HCT116 (cell line): ENCODE measurements at regions not wholly inside any gene's neighbourhood (a gene's known extent, or its start where the extent isn't known, plus 50 kb on each side); places are given as distances from the start of the nearest gene placed in this dataset.

Source experiments
- ATAC-seq: fragments of 200-7000 bp; cut with Tn5 transposase; 2 replicates; pipeline ENCODE4 v1.9.1; 2020; ENCODE audit warnings: mild to moderate bottlenecking, moderate library complexity
- BruUV-seq: library from RNA; stranded (reverse); fragments of 400-500 nt; replicated peaks from 2 replicates; lab custom pipeline; 2021; lab: Mats Ljungman, UMichigan
- CTCF ChIA-PET: fragments of 300-600 bp; sonication (Branson Sonifier 250); formaldehyde crosslinking; loops from one replicate; lab custom pipeline; 2021; ENCODE audit warnings: antibody characterized with exemption; lab: Charles Lee
- POLR2A ChIA-PET: fragments of 300-600, 350-600 bp; sonication (Branson Sonifier 250); formaldehyde crosslinking; loops from one replicate; lab custom pipeline; 2021; ENCODE audit warnings: antibody characterized with exemption; lab: Charles Lee
- RAD21 ChIA-PET, 2 experiments: fragments of 300-600 bp; sonication (Branson Sonifier 250); formaldehyde crosslinking; loops; one replicate each; lab custom pipeline; 2023; ENCODE audit warnings: low total read pairs in 2 of 2; ENCODE audit not compliant: uncharacterized antibody in 2 of 2, unreplicated experiment in 2 of 2, low non-redundant PET in 1 of 2; lab: Charles Lee
- DNase-seq: peaks from one replicate; pipeline ENCODE4 v3.0.0-alpha.2; 2010; ENCODE audit warnings: low read depth, low spot score
- H2AFZ ChIP-seq: fragments of 200-600 bp; shearing (Covaris generic), sonication (generic); 2 replicates; pipeline ENCODE4 v1.6.1; 2017; ENCODE audit warnings: low read depth, mixed run types, mixed read lengths, antibody characterized with exemption, low read length; ENCODE audit not compliant: poor library complexity, severe bottlenecking
- H3K27ac ChIP-seq: 2 replicates; pipeline ENCODE4 v1.5.1; 2012; ENCODE audit warnings: low read depth, low read length
- H3K27me3 ChIP-seq: fragments of 200-600 bp; sonication (generic); 2 replicates; pipeline ENCODE4 v1.6.1; 2016; ENCODE audit warnings: mixed run types, low read length, mixed read lengths; ENCODE audit not compliant: insufficient read depth
- H3K36me3 ChIP-seq, 2 experiments: fragments of 200-500 bp in 1 of 2; fragments of 200-600 bp in 1 of 2; sonication (Bioruptor generic) in 1 of 2; sonication (generic) in 1 of 2; 2 replicates each; pipeline versions ENCODE4 v1.5.1 to v1.6.1; 2014 to 2016; ENCODE audit warnings: low read length in 2 of 2, inconsistent platforms in 1 of 2, mixed read lengths in 1 of 2, mixed run types in 1 of 2; ENCODE audit not compliant: insufficient read depth in 2 of 2, control insufficient read depth in 1 of 2
- H3K4me1 ChIP-seq, 2 experiments: fragments of 200-600 bp in 1 of 2; sonication (generic) in 1 of 2; 2 replicates each; pipeline versions ENCODE4 v1.5.1 to v1.6.1; 2012 to 2017; ENCODE audit warnings: low read length in 2 of 2, inconsistent platforms in 1 of 2, mild to moderate bottlenecking in 1 of 2, mixed read lengths in 1 of 2, mixed run types in 1 of 2, moderate library complexity in 1 of 2; ENCODE audit not compliant: insufficient read depth in 2 of 2, control insufficient read depth in 1 of 2
- H3K4me2 ChIP-seq: fragments of 200-600 bp; sonication (generic); 2 replicates; pipeline ENCODE4 v1.6.1; 2017; ENCODE audit warnings: mixed run types, low read length, mixed read lengths
- H3K4me3 ChIP-seq, 2 experiments: fragments of 200-600 bp in 1 of 2; sonication (generic) in 1 of 2; replicated peaks in 1 of 2; 2 replicates each; pipeline ENCODE4 v1.5.1; 2011 to 2016; ENCODE audit warnings: low read length in 2 of 2, control low read depth in 1 of 2, low read depth in 1 of 2, mild to moderate bottlenecking in 1 of 2, mixed read lengths in 1 of 2, mixed run types in 1 of 2
- H3K79me2 ChIP-seq: fragments of 200-600 bp; sonication (generic); 2 replicates; pipeline ENCODE4 v1.6.1; 2017; ENCODE audit warnings: mild to moderate bottlenecking, mixed run types, low read length, moderate library complexity, mixed read lengths; ENCODE audit not compliant: insufficient read depth
- H3K9ac ChIP-seq: fragments of 200-600 bp; sonication (generic); 2 replicates; pipeline ENCODE4 v1.6.1; 2016; ENCODE audit warnings: low read length, mixed read lengths
- H3K9me2 ChIP-seq: fragments of 200-600 bp; sonication (generic), shearing (Covaris generic); 2 replicates; pipeline ENCODE4 v1.6.1; 2017; ENCODE audit warnings: mixed run types, mild to moderate bottlenecking, moderate library complexity; ENCODE audit not compliant: insufficient read depth
- H3K9me3 ChIP-seq, 2 experiments: fragments of 200-500 bp in 1 of 2; fragments of 200-600 bp in 1 of 2; sonication (Bioruptor generic) in 1 of 2; sonication (generic) in 1 of 2; 2 replicates each; pipeline ENCODE4 v1.6.1; 2014 to 2017; ENCODE audit warnings: low read length in 2 of 2, mixed read lengths in 2 of 2, inconsistent platforms in 1 of 2, low read depth in 1 of 2, mild to moderate bottlenecking in 1 of 2, mixed run types in 1 of 2, moderate library complexity in 1 of 2; ENCODE audit not compliant: control insufficient read depth in 1 of 2, insufficient read depth in 1 of 2
- H4K20me1 ChIP-seq: fragments of 200-600 bp; sonication (generic), shearing (Covaris generic); 2 replicates; pipeline ENCODE4 v1.6.1; 2017; ENCODE audit warnings: mixed run types, mild to moderate bottlenecking, moderate library complexity; ENCODE audit not compliant: insufficient read depth
- ATF3 ChIP-seq: IDR thresholded peaks from 2 replicates; pipeline ENCODE4 v1.6.1; 2012
- CBX3 ChIP-seq: IDR thresholded peaks from 2 replicates; pipeline ENCODE4 v1.6.1; 2012; ENCODE audit warnings: low read depth
- CEBPB ChIP-seq: IDR thresholded peaks from 2 replicates; pipeline ENCODE4 v1.6.1; 2012; ENCODE audit warnings: low read depth
- EGR1 ChIP-seq: IDR thresholded peaks from 2 replicates; pipeline ENCODE4 v1.6.1; 2012; ENCODE audit warnings: low read depth
- ELF1 ChIP-seq: IDR thresholded peaks from 2 replicates; pipeline ENCODE4 v1.6.1; 2012; ENCODE audit warnings: low read depth, borderline replicate concordance
- EZH2 ChIP-seq: fragments of 200-600 bp; sonication (generic); IDR thresholded peaks from 2 replicates; pipeline ENCODE4 v1.6.1; 2017; ENCODE audit warnings: antibody characterized with exemption, mixed run types
- FOSL1 ChIP-seq: IDR thresholded peaks from 2 replicates; pipeline ENCODE4 v1.6.1; 2012; ENCODE audit warnings: low read depth
- JUND ChIP-seq: IDR thresholded peaks from 2 replicates; pipeline ENCODE4 v1.6.1; 2012
- MAX ChIP-seq: IDR thresholded peaks from 2 replicates; pipeline ENCODE4 v1.6.1; 2012
- RAD21 ChIP-seq: IDR thresholded peaks from 2 replicates; pipeline ENCODE4 v1.6.1; 2012; ENCODE audit warnings: low read depth, mild to moderate bottlenecking
- REST ChIP-seq: IDR thresholded peaks from 2 replicates; pipeline ENCODE4 v1.6.1; 2012; ENCODE audit warnings: low read depth
- SIN3A ChIP-seq: IDR thresholded peaks from 2 replicates; pipeline ENCODE4 v1.6.1; 2012; ENCODE audit warnings: low read depth
- SP1 ChIP-seq: IDR thresholded peaks from 2 replicates; pipeline ENCODE4 v1.6.1; 2012; ENCODE audit warnings: low read depth
- SRF ChIP-seq: IDR thresholded peaks from 2 replicates; pipeline ENCODE4 v1.6.1; 2012; ENCODE audit warnings: low read depth
- TCF7L2 ChIP-seq: IDR thresholded peaks from 2 replicates; pipeline ENCODE4 v1.7.0; 2011; ENCODE audit warnings: borderline replicate concordance, inconsistent platforms; ENCODE audit not compliant: insufficient read depth, insufficient read length; ENCODE audit errors: extremely low read depth
- YY1 ChIP-seq: IDR thresholded peaks from 2 replicates; pipeline ENCODE4 v1.6.1; 2011; ENCODE audit warnings: low read length, low read depth, moderate library complexity, mild to moderate bottlenecking; ENCODE audit not compliant: insufficient replicate concordance; ENCODE audit errors: extremely low read depth
- ZNF274 ChIP-seq: fragments of 200-500 bp; sonication (Bioruptor generic); IDR thresholded peaks from 2 replicates; pipeline ENCODE4 v1.6.1; 2014; ENCODE audit warnings: mild to moderate bottlenecking, low read depth, low read length, inconsistent platforms
- intact Hi-C: fragments of 100-400 bp; cut with micrococcal nuclease; formaldehyde crosslinking; loops from 2 replicates; pipeline ENCODE4 v1.10.0; 2022
- TF ChIP-seq, protein P1 (sequence below), 3 experiments: fragments of 200-600 bp in 1 of 3; sonication (generic) in 1 of 3; IDR thresholded peaks in 2 of 3; conservative IDR thresholded peaks in 1 of 3; 2 replicates each; pipeline ENCODE4 v1.5.1; 2012 to 2017; ENCODE audit warnings: low read depth in 2 of 3, low read length in 2 of 3, antibody characterized with exemption in 1 of 3, borderline replicate concordance in 1 of 3, control low read depth in 1 of 3, mild to moderate bottlenecking in 1 of 3, mixed read lengths in 1 of 3, mixed run types in 1 of 3, moderate library complexity in 1 of 3; ENCODE audit not compliant: insufficient read depth in 1 of 3

DNA sequence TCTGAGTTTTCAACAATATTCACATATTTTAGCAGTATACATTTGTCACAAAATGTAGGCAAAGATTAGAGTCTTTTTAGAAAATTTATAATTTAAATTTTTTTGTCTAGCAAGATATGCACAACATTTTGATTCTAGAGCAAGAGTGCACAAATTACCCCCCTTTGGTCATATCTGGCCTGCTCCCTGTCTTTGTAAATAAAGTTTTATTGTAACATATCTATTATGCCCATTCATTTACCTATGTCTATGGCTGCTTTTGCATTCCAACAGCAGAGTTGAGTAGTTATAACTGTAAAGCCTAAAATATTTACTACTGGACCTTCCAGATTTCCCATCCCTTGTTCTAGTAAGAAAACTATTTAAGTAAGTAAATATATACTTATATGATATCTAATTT lies 430.7 kb downstream of the EDEM1 start:
- H3K4me3 ChIP-seq, result no peak overlapping the region
- H3K27me3 ChIP-seq, result no peaks in the 10 kb centered on the region
- H3K36me3 ChIP-seq, result no peaks in the 10 kb centered on the region
- H3K9me3 ChIP-seq, result no peaks in the 10 kb centered on the region
- TF ChIP-seq JUND, result no peak
- TF ChIP-seq SP1, result no peak
- no peak for TF ChIP-seq CBX3
- no peak for TF ChIP-seq ZNF274
- no peak for TF ChIP-seq SIN3A
- TF ChIP-seq FOSL1, result no peak
- no peak for TF ChIP-seq ATF3
- no peak for TF ChIP-seq YY1
- no peak for TF ChIP-seq TCF7L2
- TF ChIP-seq REST, result no peak
- TF ChIP-seq EGR1, result no peak
- TF ChIP-seq MAX, result no peak
- TF ChIP-seq RAD21, result no peak
- no peak for TF ChIP-seq ELF1
- no peak for TF ChIP-seq SRF
- no peak for TF ChIP-seq EZH2
- TF ChIP-seq, protein P1, sequence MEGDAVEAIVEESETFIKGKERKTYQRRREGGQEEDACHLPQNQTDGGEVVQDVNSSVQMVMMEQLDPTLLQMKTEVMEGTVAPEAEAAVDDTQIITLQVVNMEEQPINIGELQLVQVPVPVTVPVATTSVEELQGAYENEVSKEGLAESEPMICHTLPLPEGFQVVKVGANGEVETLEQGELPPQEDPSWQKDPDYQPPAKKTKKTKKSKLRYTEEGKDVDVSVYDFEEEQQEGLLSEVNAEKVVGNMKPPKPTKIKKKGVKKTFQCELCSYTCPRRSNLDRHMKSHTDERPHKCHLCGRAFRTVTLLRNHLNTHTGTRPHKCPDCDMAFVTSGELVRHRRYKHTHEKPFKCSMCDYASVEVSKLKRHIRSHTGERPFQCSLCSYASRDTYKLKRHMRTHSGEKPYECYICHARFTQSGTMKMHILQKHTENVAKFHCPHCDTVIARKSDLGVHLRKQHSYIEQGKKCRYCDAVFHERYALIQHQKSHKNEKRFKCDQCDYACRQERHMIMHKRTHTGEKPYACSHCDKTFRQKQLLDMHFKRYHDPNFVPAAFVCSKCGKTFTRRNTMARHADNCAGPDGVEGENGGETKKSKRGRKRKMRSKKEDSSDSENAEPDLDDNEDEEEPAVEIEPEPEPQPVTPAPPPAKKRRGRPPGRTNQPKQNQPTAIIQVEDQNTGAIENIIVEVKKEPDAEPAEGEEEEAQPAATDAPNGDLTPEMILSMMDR (IDR thresholded peaks at IDR 0.05 in 2 of 3, conservative IDR thresholded peaks at IDR 0.05 in 1 of 3; ENCODE audit: borderline replicate concordance in 1 of 3, insufficient read depth in 1 of 3, low read depth in 2 of 3, low read length in 2 of 3), result no peak
- TF ChIP-seq CEBPB, result no peak
- TF ChIP-seq, all 23 proteins: peak for 0
- no peaks in the 10 kb centered on the region for H4K20me1 ChIP-seq
- no peaks in the 10 kb centered on the region for H3K79me2 ChIP-seq
- H3K9me2 ChIP-seq, result no peaks in the 10 kb centered on the region
- no TSS peak for BruUV-seq
- CTCF ChIA-PET, result no interaction called here
- intact Hi-C loops, result no loop called here
- POLR2A ChIA-PET, result no interaction called here
- RAD21 ChIA-PET, result no interaction called here
- no peaks in the 10 kb centered on the region for H3K4me1 ChIP-seq
- ATAC-seq (no peak), DNase-seq (no peak)
- H3K9ac ChIP-seq, result no peak overlapping the region
- no peak overlapping the region for H3K4me2 ChIP-seq
- H3K27ac ChIP-seq, result no peak overlapping the region
- no peak overlapping the region for H2AFZ ChIP-seq
